GM10266 (cell line): ENCODE measurements at regions not wholly inside any gene's neighbourhood (a gene's known extent, or its start where the extent isn't known, plus 50 kb on each side); places are given as distances from the start of the nearest gene placed in this dataset.

Source experiments
- DNase-seq: peaks from one replicate; pipeline ENCODE4 v3.0.0; 2012; ENCODE audit errors: extremely low spot score
- TF ChIP-seq, protein P1 (sequence below): IDR thresholded peaks from 2 replicates; pipeline ENCODE4 v1.5.1; 2012; ENCODE audit warnings: mild to moderate bottlenecking, low read depth; ENCODE audit not compliant: control insufficient read depth, insufficient read depth; ENCODE audit errors: missing control alignments

GRCh38 chr10:125462845-125463244, 220.1 kb downstream of the TEX36 start:
- no peak for DNase-seq
- TF ChIP-seq, protein P1, sequence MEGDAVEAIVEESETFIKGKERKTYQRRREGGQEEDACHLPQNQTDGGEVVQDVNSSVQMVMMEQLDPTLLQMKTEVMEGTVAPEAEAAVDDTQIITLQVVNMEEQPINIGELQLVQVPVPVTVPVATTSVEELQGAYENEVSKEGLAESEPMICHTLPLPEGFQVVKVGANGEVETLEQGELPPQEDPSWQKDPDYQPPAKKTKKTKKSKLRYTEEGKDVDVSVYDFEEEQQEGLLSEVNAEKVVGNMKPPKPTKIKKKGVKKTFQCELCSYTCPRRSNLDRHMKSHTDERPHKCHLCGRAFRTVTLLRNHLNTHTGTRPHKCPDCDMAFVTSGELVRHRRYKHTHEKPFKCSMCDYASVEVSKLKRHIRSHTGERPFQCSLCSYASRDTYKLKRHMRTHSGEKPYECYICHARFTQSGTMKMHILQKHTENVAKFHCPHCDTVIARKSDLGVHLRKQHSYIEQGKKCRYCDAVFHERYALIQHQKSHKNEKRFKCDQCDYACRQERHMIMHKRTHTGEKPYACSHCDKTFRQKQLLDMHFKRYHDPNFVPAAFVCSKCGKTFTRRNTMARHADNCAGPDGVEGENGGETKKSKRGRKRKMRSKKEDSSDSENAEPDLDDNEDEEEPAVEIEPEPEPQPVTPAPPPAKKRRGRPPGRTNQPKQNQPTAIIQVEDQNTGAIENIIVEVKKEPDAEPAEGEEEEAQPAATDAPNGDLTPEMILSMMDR, result no peak

GRCh38 chr10:125460326-125460725, 222.6 kb downstream of the TEX36 start:
- no peak for DNase-seq
- TF ChIP-seq, protein P1, result no peak

DNA sequence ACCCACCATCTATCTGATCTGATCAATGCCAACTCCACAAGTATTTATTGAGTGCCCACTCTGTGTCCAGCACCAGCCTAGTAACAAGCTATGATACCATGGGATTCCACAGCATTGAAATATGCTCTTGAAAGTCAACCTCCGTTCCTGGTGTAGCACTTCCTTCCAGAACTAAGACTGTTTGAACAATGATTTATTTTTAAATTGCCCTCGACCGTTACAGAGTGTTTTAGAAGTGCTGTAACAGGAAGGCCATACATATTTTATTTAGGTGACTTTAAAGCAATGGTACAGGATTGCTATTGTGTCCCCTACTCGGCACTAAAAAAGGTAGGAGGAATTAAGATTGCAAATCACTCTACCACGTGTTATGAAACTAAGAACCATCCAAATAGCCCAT, 225.6 kb downstream of the TEX36 start:
- TF ChIP-seq, protein P1, result no peak
- DNase-seq, result no peak

GRCh38 chr10:125455855-125456254, 227.1 kb downstream of the TEX36 start:
- TF ChIP-seq, protein P1, result no peak
- no peak for DNase-seq

GRCh38 chr10:125455431-125455830, 227.5 kb downstream of the TEX36 start:
- no peak for DNase-seq
- TF ChIP-seq, protein P1, result no peak

GRCh38 chr10:125451319-125451718, 231.6 kb downstream of the TEX36 start:
- TF ChIP-seq, protein P1, result no peak
- no peak for DNase-seq

DNA sequence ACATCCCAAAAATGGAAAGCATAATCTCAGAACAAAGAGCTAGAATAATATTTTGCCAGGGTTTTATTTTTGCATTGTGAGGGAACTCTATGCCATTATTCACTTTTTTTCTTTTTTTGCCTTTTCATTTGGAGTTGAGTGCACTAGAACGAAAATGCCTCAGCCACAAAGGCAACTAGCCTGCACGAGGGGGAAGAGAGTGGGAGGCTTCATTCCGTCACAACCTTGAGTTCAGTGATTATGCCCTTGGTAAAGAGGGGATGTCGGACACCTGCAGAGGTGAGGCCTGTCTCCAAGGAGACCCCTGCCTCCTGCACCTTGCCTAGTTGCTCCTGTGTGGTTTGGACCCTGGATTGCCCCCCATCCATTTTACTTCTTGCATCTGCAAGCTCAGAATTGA, 232.7 kb downstream of the TEX36 start:
- TF ChIP-seq, protein P1, result no peak
- no peak for DNase-seq
